HCT116 (cell line): ENCODE measurements at regions not wholly inside any gene's neighbourhood (a gene's known extent, or its start where the extent isn't known, plus 50 kb on each side); places are given as distances from the start of the nearest gene placed in this dataset.

ENCODE experiments used
- ATAC-seq: fragments of 200-7000 bp; cut with Tn5 transposase; 2 replicates; pipeline ENCODE4 v1.9.1; 2020; ENCODE audit warnings: mild to moderate bottlenecking, moderate library complexity
- BruUV-seq: library from RNA; stranded (reverse); fragments of 400-500 nt; replicated peaks from 2 replicates; lab custom pipeline; 2021; lab: Mats Ljungman, UMichigan
- CTCF ChIA-PET: fragments of 300-600 bp; sonication (Branson Sonifier 250); formaldehyde crosslinking; loops from one replicate; lab custom pipeline; 2021; ENCODE audit warnings: antibody characterized with exemption; lab: Charles Lee
- POLR2A ChIA-PET: fragments of 300-600, 350-600 bp; sonication (Branson Sonifier 250); formaldehyde crosslinking; loops from one replicate; lab custom pipeline; 2021; ENCODE audit warnings: antibody characterized with exemption; lab: Charles Lee
- RAD21 ChIA-PET, 2 experiments: fragments of 300-600 bp; sonication (Branson Sonifier 250); formaldehyde crosslinking; loops; one replicate each; lab custom pipeline; 2023; ENCODE audit warnings: low total read pairs in 2 of 2; ENCODE audit not compliant: uncharacterized antibody in 2 of 2, unreplicated experiment in 2 of 2, low non-redundant PET in 1 of 2; lab: Charles Lee
- DNase-seq: peaks from one replicate; pipeline ENCODE4 v3.0.0-alpha.2; 2010; ENCODE audit warnings: low read depth, low spot score
- H2AFZ ChIP-seq: fragments of 200-600 bp; shearing (Covaris generic), sonication (generic); 2 replicates; pipeline ENCODE4 v1.6.1; 2017; ENCODE audit warnings: low read depth, mixed run types, mixed read lengths, antibody characterized with exemption, low read length; ENCODE audit not compliant: poor library complexity, severe bottlenecking
- H3K27ac ChIP-seq: 2 replicates; pipeline ENCODE4 v1.5.1; 2012; ENCODE audit warnings: low read depth, low read length
- H3K27me3 ChIP-seq: fragments of 200-600 bp; sonication (generic); 2 replicates; pipeline ENCODE4 v1.6.1; 2016; ENCODE audit warnings: mixed run types, low read length, mixed read lengths; ENCODE audit not compliant: insufficient read depth
- H3K36me3 ChIP-seq, 2 experiments: fragments of 200-500 bp in 1 of 2; fragments of 200-600 bp in 1 of 2; sonication (Bioruptor generic) in 1 of 2; sonication (generic) in 1 of 2; 2 replicates each; pipeline versions ENCODE4 v1.5.1 to v1.6.1; 2014 to 2016; ENCODE audit warnings: low read length in 2 of 2, inconsistent platforms in 1 of 2, mixed read lengths in 1 of 2, mixed run types in 1 of 2; ENCODE audit not compliant: insufficient read depth in 2 of 2, control insufficient read depth in 1 of 2
- H3K4me1 ChIP-seq, 2 experiments: fragments of 200-600 bp in 1 of 2; sonication (generic) in 1 of 2; 2 replicates each; pipeline versions ENCODE4 v1.5.1 to v1.6.1; 2012 to 2017; ENCODE audit warnings: low read length in 2 of 2, inconsistent platforms in 1 of 2, mild to moderate bottlenecking in 1 of 2, mixed read lengths in 1 of 2, mixed run types in 1 of 2, moderate library complexity in 1 of 2; ENCODE audit not compliant: insufficient read depth in 2 of 2, control insufficient read depth in 1 of 2
- H3K4me2 ChIP-seq: fragments of 200-600 bp; sonication (generic); 2 replicates; pipeline ENCODE4 v1.6.1; 2017; ENCODE audit warnings: mixed run types, low read length, mixed read lengths
- H3K4me3 ChIP-seq, 2 experiments: fragments of 200-600 bp in 1 of 2; sonication (generic) in 1 of 2; replicated peaks in 1 of 2; 2 replicates each; pipeline ENCODE4 v1.5.1; 2011 to 2016; ENCODE audit warnings: low read length in 2 of 2, control low read depth in 1 of 2, low read depth in 1 of 2, mild to moderate bottlenecking in 1 of 2, mixed read lengths in 1 of 2, mixed run types in 1 of 2
- H3K79me2 ChIP-seq: fragments of 200-600 bp; sonication (generic); 2 replicates; pipeline ENCODE4 v1.6.1; 2017; ENCODE audit warnings: mild to moderate bottlenecking, mixed run types, low read length, moderate library complexity, mixed read lengths; ENCODE audit not compliant: insufficient read depth
- H3K9ac ChIP-seq: fragments of 200-600 bp; sonication (generic); 2 replicates; pipeline ENCODE4 v1.6.1; 2016; ENCODE audit warnings: low read length, mixed read lengths
- H3K9me2 ChIP-seq: fragments of 200-600 bp; sonication (generic), shearing (Covaris generic); 2 replicates; pipeline ENCODE4 v1.6.1; 2017; ENCODE audit warnings: mixed run types, mild to moderate bottlenecking, moderate library complexity; ENCODE audit not compliant: insufficient read depth
- H3K9me3 ChIP-seq, 2 experiments: fragments of 200-500 bp in 1 of 2; fragments of 200-600 bp in 1 of 2; sonication (Bioruptor generic) in 1 of 2; sonication (generic) in 1 of 2; 2 replicates each; pipeline ENCODE4 v1.6.1; 2014 to 2017; ENCODE audit warnings: low read length in 2 of 2, mixed read lengths in 2 of 2, inconsistent platforms in 1 of 2, low read depth in 1 of 2, mild to moderate bottlenecking in 1 of 2, mixed run types in 1 of 2, moderate library complexity in 1 of 2; ENCODE audit not compliant: control insufficient read depth in 1 of 2, insufficient read depth in 1 of 2
- H4K20me1 ChIP-seq: fragments of 200-600 bp; sonication (generic), shearing (Covaris generic); 2 replicates; pipeline ENCODE4 v1.6.1; 2017; ENCODE audit warnings: mixed run types, mild to moderate bottlenecking, moderate library complexity; ENCODE audit not compliant: insufficient read depth
- CBX3 ChIP-seq: IDR thresholded peaks from 2 replicates; pipeline ENCODE4 v1.6.1; 2012; ENCODE audit warnings: low read depth
- CEBPB ChIP-seq: IDR thresholded peaks from 2 replicates; pipeline ENCODE4 v1.6.1; 2012; ENCODE audit warnings: low read depth
- ELF1 ChIP-seq: IDR thresholded peaks from 2 replicates; pipeline ENCODE4 v1.6.1; 2012; ENCODE audit warnings: low read depth, borderline replicate concordance
- EZH2 ChIP-seq: fragments of 200-600 bp; sonication (generic); IDR thresholded peaks from 2 replicates; pipeline ENCODE4 v1.6.1; 2017; ENCODE audit warnings: antibody characterized with exemption, mixed run types
- EZH2phosphoT487 ChIP-seq: fragments of 200-600 bp; IDR thresholded peaks from 2 replicates; pipeline ENCODE4 v1.6.1; 2018; ENCODE audit warnings: antibody characterized with exemption, borderline replicate concordance
- JUND ChIP-seq: IDR thresholded peaks from 2 replicates; pipeline ENCODE4 v1.6.1; 2012
- MAX ChIP-seq: IDR thresholded peaks from 2 replicates; pipeline ENCODE4 v1.6.1; 2012
- POLR2A ChIP-seq: IDR thresholded peaks from 2 replicates; pipeline ENCODE4 v1.7.0; 2011; ENCODE audit warnings: borderline replicate concordance; ENCODE audit not compliant: insufficient read depth, insufficient read length; ENCODE audit errors: extremely low read depth
- SIN3A ChIP-seq: IDR thresholded peaks from 2 replicates; pipeline ENCODE4 v1.6.1; 2012; ENCODE audit warnings: low read depth
- SP1 ChIP-seq: IDR thresholded peaks from 2 replicates; pipeline ENCODE4 v1.6.1; 2012; ENCODE audit warnings: low read depth
- YY1 ChIP-seq: IDR thresholded peaks from 2 replicates; pipeline ENCODE4 v1.6.1; 2011; ENCODE audit warnings: low read length, low read depth, moderate library complexity, mild to moderate bottlenecking; ENCODE audit not compliant: insufficient replicate concordance; ENCODE audit errors: extremely low read depth
- ZFX ChIP-seq: fragments of 450-650 bp; IDR thresholded peaks from 2 replicates; pipeline ENCODE4 v1.6.1; 2017
- intact Hi-C: fragments of 100-400 bp; cut with micrococcal nuclease; formaldehyde crosslinking; loops from 2 replicates; pipeline ENCODE4 v1.10.0; 2022
- TF ChIP-seq, protein P1 (sequence below), 3 experiments: fragments of 200-600 bp in 1 of 3; sonication (generic) in 1 of 3; IDR thresholded peaks in 2 of 3; conservative IDR thresholded peaks in 1 of 3; 2 replicates each; pipeline ENCODE4 v1.5.1; 2012 to 2017; ENCODE audit warnings: low read depth in 2 of 3, low read length in 2 of 3, antibody characterized with exemption in 1 of 3, borderline replicate concordance in 1 of 3, control low read depth in 1 of 3, mild to moderate bottlenecking in 1 of 3, mixed read lengths in 1 of 3, mixed run types in 1 of 3, moderate library complexity in 1 of 3; ENCODE audit not compliant: insufficient read depth in 1 of 3
- TF ChIP-seq, protein P2 (sequence below): IDR thresholded peaks from 2 replicates; pipeline ENCODE4 v1.6.1; 2011; ENCODE audit warnings: mild to moderate bottlenecking, low read length, moderate library complexity; ENCODE audit not compliant: insufficient replicate concordance; ENCODE audit errors: extremely low read depth
- TF ChIP-seq, protein P3 (sequence below): IDR thresholded peaks from 2 replicates; pipeline ENCODE4 v1.6.1; 2012; ENCODE audit warnings: low read depth

DNA sequence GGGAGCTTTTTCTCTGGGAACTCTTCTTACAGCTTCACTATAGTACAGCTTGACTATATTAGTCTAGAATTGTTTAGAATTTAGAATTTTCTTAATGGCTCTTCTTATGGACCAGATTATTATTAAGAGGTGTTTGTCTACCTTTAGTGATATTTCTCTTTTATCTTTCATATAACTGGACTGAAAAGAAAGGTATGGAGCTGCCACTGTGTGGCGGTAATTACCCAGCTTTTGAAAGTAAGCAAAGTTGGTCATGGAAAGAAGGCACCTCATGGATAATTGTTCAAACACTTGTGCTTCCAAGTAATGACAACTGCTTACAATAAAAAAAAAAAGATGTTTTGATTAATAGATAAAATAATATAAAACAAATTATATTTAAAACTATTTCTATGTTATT is 1112.5 kb downstream of the TECRL start:
- H3K4me3 ChIP-seq, result no peak overlapping the region

More for the DNA sequence above, 1112.5 kb downstream of the TECRL start:
- ATAC-seq, result no peak
- Histone ChIP-seq H3K36me3 (no peaks in the 10 kb centered on the region), H3K9me3 (peaks cover 4% of the 10 kb centered on the region in 2 experiments; a peak in 3 of 4 replicates), H3K4me2 (no peak overlapping the region), H3K9me2 (no peaks in the 10 kb centered on the region), H3K4me1 (no peaks in the 10 kb centered on the region), H3K9ac (no peak overlapping the region), H3K27me3 (no peaks in the 10 kb centered on the region), H4K20me1 (no peaks in the 10 kb centered on the region), H2AFZ (no peak overlapping the region), H3K27ac (no peak overlapping the region), H3K79me2 (no peaks in the 10 kb centered on the region)
- ChIA-PET RAD21 (no interaction called here), CTCF (no interaction called here), POLR2A (no interaction called here)
- BruUV-seq, result no TSS peak
- TF ChIP-seq, protein P1, sequence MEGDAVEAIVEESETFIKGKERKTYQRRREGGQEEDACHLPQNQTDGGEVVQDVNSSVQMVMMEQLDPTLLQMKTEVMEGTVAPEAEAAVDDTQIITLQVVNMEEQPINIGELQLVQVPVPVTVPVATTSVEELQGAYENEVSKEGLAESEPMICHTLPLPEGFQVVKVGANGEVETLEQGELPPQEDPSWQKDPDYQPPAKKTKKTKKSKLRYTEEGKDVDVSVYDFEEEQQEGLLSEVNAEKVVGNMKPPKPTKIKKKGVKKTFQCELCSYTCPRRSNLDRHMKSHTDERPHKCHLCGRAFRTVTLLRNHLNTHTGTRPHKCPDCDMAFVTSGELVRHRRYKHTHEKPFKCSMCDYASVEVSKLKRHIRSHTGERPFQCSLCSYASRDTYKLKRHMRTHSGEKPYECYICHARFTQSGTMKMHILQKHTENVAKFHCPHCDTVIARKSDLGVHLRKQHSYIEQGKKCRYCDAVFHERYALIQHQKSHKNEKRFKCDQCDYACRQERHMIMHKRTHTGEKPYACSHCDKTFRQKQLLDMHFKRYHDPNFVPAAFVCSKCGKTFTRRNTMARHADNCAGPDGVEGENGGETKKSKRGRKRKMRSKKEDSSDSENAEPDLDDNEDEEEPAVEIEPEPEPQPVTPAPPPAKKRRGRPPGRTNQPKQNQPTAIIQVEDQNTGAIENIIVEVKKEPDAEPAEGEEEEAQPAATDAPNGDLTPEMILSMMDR (IDR thresholded peaks at IDR 0.05 in 2 of 3, conservative IDR thresholded peaks at IDR 0.05 in 1 of 3; ENCODE audit: borderline replicate concordance in 1 of 3, insufficient read depth in 1 of 3, low read depth in 2 of 3, low read length in 2 of 3), result no peak
- TF ChIP-seq SIN3A, result no peak
- TF ChIP-seq MAX, result no peak
- TF ChIP-seq ELF1, result no peak
- no peak for TF ChIP-seq ZFX
- TF ChIP-seq EZH2phosphoT487, result no peak
- TF ChIP-seq, protein P2, sequence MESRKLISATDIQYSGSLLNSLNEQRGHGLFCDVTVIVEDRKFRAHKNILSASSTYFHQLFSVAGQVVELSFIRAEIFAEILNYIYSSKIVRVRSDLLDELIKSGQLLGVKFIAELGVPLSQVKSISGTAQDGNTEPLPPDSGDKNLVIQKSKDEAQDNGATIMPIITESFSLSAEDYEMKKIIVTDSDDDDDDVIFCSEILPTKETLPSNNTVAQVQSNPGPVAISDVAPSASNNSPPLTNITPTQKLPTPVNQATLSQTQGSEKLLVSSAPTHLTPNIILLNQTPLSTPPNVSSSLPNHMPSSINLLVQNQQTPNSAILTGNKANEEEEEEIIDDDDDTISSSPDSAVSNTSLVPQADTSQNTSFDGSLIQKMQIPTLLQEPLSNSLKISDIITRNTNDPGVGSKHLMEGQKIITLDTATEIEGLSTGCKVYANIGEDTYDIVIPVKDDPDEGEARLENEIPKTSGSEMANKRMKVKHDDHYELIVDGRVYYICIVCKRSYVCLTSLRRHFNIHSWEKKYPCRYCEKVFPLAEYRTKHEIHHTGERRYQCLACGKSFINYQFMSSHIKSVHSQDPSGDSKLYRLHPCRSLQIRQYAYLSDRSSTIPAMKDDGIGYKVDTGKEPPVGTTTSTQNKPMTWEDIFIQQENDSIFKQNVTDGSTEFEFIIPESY, result no peak
- TF ChIP-seq, protein P3, sequence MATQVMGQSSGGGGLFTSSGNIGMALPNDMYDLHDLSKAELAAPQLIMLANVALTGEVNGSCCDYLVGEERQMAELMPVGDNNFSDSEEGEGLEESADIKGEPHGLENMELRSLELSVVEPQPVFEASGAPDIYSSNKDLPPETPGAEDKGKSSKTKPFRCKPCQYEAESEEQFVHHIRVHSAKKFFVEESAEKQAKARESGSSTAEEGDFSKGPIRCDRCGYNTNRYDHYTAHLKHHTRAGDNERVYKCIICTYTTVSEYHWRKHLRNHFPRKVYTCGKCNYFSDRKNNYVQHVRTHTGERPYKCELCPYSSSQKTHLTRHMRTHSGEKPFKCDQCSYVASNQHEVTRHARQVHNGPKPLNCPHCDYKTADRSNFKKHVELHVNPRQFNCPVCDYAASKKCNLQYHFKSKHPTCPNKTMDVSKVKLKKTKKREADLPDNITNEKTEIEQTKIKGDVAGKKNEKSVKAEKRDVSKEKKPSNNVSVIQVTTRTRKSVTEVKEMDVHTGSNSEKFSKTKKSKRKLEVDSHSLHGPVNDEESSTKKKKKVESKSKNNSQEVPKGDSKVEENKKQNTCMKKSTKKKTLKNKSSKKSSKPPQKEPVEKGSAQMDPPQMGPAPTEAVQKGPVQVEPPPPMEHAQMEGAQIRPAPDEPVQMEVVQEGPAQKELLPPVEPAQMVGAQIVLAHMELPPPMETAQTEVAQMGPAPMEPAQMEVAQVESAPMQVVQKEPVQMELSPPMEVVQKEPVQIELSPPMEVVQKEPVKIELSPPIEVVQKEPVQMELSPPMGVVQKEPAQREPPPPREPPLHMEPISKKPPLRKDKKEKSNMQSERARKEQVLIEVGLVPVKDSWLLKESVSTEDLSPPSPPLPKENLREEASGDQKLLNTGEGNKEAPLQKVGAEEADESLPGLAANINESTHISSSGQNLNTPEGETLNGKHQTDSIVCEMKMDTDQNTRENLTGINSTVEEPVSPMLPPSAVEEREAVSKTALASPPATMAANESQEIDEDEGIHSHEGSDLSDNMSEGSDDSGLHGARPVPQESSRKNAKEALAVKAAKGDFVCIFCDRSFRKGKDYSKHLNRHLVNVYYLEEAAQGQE, result no peak
- no peak for TF ChIP-seq CBX3
- no peak for TF ChIP-seq CEBPB
- no peak for TF ChIP-seq SP1
- TF ChIP-seq JUND, result no peak
- TF ChIP-seq EZH2, result no peak
- TF ChIP-seq POLR2A, result no peak
- TF ChIP-seq YY1, result no peak
- intact Hi-C loops, result no loop called here
- no peak for DNase-seq
